ENCODE measurements at regions not wholly inside any gene's neighbourhood (a gene's known extent, or its start where the extent isn't known, plus 50 kb on each side); places are given as distances from the start of the nearest gene placed in this dataset.

DNA sequence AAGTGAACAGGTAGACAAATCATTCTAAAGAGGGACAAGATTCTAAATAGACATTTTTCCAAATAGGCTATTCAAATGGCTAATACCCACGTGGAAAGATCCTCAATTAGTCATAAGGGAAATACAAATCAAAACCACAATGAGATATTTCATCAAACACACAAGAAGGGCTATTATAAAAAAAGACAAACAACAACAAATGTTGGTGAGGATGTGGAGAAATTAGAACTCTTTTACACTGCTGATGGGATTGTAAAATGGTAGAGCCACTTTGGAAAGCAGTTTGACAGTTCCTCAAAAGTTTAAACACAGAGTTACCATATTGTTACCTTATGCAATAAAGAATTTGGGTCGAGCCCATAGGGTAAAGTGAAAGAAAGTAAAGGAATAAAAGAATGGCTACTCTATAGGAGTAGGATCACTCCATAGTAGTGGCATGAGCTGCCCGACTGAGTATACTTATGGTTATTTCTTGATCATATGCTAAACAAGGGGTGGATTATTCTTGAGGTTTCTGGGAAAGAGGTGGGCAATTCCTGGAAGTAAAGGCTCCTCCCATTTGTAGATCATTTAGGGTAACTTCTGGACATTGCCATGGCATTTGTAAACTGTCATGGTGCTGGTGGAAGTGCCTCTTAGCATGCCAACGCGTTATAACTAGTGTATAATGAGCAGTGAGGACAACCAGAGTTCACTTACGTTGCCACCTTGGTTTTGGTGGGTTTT is 58.9 kb upstream of the FAM9C start:
- DNase-seq, result no peak
- Histone ChIP-seq H3K36me3 (no peaks in the 10 kb centered on the region), H3K4me3 (no peak overlapping the region), H3K9me3 (no peaks in the 10 kb centered on the region), H3K27me3 (no peaks in the 10 kb centered on the region)

DNA sequence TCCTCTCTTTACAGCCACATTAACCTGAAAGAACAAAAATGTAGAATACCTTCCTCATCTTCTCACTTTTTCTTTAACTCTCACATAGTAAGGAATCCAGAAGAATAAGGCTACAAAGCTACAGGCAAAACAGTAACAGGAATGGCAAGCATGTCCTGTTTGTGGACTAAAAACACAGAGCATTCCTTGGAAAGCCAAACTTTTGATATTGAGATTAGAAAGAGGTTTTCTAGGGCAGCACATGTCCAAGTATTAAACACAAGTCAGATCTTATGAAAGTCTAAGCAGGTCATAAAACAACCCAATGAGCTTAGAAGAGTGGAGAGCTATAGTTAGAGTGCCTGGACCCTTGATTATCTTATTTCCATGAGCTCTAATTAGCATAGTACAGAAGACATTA is 58.2 kb upstream of the FAM9C start:
- no peak for DNase-seq
- no peak overlapping the region for H3K4me3 ChIP-seq
- H3K36me3 ChIP-seq, result no peaks in the 10 kb centered on the region
- H3K9me3 ChIP-seq, result no peaks in the 10 kb centered on the region
- no peaks in the 10 kb centered on the region for H3K27me3 ChIP-seq

DNA sequence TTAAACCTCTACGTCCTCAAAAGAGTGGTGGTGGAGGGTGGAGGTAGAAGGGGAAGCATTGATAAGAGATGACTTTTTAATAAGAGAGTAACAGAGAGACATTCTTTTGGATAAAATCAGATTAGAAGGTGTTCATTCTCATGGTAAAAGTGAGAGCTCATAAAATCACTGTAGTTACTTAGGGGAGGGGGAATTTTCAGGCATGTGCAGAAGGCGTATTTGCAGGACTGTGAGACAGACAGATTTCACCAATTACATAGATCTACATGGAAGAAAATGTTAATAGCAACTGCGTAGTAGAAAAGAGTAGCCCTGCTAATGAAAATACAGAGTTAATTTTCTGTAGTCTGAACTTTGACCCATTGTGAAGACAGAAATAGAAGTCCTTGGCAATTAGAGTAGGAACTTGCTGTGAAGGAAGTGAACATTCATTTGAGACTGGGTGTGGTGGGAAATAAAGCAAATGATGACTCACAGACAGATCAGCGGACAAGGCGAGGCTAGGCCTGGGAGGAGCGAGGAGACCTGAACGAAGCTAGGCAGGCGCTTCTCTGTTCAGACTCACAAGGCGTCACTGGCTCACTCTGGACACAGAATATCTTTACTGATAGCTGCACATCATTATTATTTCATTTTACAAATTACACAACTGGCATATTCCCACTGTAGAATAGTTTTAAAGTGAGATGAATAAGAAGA is 57.2 kb upstream of the FAM9C start:
- Histone ChIP-seq H3K27me3 (no peaks in the 10 kb centered on the region), H3K9me3 (no peaks in the 10 kb centered on the region), H3K36me3 (no peaks in the 10 kb centered on the region), H3K4me3 (no peak overlapping the region)
- peak; percentile 78 for DNase-seq

GRCh38 chrX:13099121-13099520 is 54.7 kb upstream of the FAM9C start:
- Histone ChIP-seq H3K4me3 (no peak overlapping the region), H3K27me3 (no peaks in the 10 kb centered on the region), H3K36me3 (no peaks in the 10 kb centered on the region), H3K9me3 (no peaks in the 10 kb centered on the region)
- no peak for DNase-seq

DNA sequence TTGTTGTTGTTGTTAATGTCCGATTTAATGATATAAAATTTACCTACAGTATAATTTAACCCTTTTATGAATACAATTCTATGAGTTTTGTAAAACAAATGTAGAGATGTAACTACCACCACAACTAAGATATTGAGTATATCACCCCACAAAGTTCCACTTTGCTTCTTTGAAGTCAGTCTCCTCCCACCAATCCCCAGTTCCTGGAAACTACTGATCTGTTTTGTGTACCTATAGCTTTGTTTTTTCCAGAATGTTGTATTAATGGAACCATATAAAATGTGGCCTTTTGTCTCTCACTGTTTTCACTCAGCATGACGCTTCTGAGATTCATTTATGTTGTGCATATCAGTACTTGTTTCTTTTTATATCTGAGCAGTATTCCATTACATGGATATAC is 52.3 kb upstream of the FAM9C start:
- Histone ChIP-seq H3K36me3 (no peaks in the 10 kb centered on the region), H3K4me3 (no peak overlapping the region), H3K9me3 (no peaks in the 10 kb centered on the region), H3K27me3 (no peaks in the 10 kb centered on the region)
- no peak for DNase-seq

DNA sequence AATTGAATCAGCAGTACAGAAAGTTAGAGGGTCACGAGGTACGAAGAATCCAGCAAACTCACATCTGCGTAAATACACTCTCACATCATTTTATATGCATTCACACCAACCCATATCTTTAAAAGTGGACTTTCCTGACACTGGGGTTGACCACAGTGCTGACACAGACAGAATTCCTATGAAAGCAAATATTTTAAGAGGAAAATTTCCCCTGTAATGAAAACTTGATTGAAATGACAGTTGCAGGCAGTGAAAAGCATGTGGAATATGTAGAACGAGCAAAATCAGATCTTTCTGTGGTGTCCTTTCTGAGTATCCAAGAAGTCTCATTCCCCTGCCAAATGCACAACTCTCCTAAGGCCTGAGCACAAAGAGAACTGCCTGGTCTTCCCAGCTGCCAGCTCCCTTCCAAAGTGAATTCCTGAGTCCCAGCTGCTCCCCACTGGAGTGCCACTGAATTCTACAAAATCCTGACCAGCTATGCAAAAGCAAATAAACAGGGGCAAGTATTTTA is 50.5 kb upstream of the FAM9C start:
- Histone ChIP-seq H3K36me3 (no peaks in the 10 kb centered on the region), H3K9me3 (no peaks in the 10 kb centered on the region), H3K27me3 (no peaks in the 10 kb centered on the region), H3K4me3 (no peak overlapping the region)
- peak; percentile 5 for DNase-seq

DNA sequence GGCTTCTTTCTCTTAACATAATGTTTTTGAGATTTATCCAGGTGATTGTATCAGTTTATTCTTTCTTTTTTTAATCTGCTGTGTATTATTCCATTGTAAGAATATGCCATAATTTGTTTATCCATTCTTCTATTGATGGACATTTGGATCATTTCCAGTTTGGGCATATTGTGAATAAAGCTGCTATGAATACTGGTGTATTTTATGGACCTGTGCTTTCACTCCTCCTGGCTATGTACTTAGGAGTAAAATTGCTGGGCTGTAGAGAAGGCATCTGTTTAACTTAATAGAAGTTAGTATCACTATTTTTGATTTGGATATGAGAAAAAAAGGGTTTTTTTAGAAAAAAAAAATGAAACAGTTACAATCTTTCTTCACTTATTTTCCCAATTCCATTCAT is 50.0 kb upstream of the FAM9C start:
- Histone ChIP-seq H3K27me3 (no peaks in the 10 kb centered on the region), H3K36me3 (no peaks in the 10 kb centered on the region), H3K9me3 (no peaks in the 10 kb centered on the region)

More for the DNA sequence above, 50.0 kb upstream of the FAM9C start:
- DNase-seq, result no peak
- no peak overlapping the region for H3K4me3 ChIP-seq

Data from MG63 (cell line).